ENCODE measurements at regions not wholly inside any gene's neighbourhood (a gene's known extent, or its start where the extent isn't known, plus 50 kb on each side); places are given as distances from the start of the nearest gene placed in this dataset.

DNA sequence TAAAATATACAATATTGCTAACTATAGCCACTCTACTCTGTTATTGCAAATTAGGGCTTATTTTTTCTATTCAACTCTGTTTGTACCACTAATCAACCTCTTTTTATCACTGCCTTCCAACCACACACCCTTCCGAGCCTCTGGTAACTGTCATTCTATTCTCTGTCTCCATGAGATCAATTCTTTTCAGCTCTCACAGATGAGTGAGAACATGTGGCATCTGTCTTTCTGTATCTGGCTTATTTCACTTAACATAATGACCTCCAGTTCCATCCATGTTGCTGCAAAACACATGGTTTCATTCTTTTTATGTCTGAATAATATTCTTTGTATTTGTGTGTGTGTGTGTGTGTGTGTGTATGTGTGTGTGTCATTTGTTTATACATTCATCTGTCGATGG lies 350.1 kb upstream of the DACH1 start:
- DNase-seq, result no peak

DNA sequence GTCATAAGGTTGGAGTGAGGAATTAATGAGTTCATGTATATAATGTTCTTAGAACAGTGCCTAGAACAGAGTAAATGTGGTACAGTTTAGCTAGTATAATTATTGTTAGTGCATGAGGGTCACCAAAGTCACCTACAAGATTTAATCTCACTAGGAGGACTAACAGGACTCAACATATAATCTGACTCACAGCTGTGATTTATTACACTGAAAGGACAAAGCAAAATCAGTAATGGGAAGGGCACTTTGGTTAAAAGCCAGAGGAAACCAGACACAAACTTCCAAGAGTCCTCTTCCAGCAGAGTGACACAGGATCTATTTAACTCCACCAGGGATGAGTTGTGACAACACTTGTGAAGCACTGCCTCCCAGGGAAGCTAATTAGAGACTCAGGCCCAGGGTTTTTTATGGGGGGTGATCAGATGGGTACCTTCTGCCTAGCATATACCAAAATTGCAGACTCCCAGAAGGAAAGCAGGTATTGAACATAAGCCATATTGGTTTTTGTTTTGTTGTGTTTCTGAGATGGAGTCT lies 341.2 kb upstream of the DACH1 start:
- DNase-seq, result no peak

DNA sequence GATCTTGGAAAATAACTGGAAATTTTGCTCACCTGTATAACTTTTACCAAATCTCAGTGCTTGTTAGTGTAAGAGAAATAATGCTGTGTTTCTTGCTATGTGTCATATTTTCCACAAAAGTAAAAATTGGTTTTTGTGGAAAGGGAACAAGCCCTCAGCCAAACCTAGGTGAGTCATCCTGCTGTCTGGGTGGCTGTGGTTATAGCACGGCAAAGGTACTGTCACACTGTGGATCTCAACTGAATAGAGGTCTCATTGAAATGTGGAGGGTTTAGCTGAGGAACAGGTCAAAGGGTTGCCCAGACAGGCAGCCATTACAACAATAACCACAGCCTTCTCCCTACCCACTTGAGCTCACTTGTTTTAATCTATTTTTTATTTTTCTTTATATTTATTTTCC lies 338.8 kb upstream of the DACH1 start:
- DNase-seq, result no peak

DNA sequence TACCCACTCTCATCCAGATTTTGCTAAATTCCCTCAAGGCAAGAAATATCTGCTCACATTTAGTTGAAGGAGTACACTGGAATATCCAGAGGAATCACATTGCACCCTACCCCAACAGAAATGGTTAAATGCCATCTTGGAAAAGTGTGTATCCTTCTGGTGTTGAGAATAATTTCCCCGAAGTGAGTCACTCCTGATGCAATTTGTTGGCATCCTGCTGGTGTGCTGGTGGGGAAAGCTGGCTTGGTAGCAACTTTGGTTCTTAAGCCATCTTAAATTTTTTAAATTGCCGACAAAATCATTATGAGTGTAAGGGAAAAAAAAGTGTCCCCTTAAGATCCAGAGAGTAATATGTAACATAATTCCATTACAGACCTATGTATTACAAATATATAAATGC lies 337.3 kb upstream of the DACH1 start:
- no peak for DNase-seq

DNA sequence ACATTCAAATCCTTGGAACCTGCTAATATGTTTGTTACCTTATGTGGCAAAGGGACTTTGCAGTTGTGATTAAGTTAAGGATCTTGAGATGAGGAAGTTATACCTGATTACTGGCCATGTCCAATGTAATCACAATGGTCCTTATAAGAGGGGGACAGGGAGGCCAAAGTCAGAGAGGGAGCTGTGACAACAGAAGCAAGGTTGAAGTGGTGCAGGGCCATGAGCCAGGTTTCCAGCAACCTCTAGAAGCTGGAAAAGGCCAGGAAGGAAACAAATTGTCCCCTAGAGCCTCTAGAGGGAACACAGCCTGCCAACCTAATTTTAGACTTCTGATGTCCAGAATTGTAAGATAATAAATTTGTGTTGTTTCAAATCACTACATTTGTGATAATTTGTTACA lies 334.7 kb upstream of the DACH1 start:
- DNase-seq, result no peak

DNA sequence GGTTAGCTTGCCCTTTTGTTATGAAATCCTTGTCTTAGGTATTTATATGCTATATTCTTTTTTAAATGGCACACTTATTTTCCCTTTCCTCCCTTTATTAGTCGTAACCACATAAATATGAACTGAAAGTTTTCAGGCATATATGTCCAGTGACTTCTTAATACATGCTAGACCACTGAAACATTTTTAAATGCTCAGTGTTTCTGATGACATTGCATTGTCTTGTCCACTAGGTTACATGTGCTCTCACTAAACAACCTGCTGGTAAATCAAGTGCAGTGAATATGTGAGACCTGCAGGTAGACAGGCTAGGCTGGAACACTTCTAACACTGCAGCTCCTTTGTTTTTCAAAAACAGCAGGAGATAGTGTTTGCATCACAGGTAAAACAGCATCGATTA lies 332.6 kb upstream of the DACH1 start:
- no peak for DNase-seq

DNA sequence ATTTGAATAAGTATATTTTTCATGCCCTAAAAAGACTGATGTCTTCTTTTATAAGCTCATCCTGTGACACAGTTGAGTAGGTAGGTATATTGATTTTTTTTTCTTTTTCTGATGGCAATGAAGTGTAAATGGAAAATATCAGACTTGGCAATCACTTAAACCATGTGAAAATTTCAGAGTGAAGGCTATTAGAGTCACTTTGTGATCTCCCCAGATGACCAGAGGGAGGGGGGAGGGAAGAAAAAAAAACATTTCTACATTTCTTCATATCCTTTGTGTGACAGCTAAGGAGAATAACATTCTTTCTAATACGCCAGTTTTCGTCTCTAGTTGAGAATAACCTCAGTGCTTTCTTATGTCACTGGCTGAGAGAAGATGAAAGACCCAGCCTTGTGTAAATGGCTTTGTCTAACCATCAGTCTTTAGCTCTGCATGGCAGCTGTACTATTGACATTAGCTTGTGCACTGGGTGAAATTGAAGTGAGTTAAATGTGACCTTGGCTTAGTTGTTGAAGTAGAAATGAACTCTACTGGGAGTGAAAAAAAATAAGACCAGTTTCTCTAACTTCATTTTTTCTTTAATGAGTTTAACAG lies 332.1 kb upstream of the DACH1 start:
- no peak for DNase-seq

DNA sequence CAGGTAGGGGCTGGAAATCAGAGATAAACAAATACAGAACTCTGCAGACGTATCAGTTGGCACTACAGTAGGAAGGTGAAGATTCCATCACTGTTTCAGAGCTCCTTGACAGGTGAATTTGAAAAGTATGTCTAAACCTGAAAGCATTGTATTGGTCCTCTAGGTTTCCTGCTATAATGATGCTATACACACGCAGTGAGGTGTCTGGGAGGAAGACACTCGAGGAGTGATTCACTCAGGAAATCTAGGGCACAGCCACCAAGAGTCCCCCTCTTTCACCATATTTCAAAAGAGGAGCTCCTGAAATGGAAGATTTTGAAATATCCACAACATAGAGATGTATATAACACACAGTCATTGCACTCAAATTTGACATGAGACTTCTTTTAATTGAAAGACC lies 331.0 kb upstream of the DACH1 start:
- DNase-seq, result no peak

DNA sequence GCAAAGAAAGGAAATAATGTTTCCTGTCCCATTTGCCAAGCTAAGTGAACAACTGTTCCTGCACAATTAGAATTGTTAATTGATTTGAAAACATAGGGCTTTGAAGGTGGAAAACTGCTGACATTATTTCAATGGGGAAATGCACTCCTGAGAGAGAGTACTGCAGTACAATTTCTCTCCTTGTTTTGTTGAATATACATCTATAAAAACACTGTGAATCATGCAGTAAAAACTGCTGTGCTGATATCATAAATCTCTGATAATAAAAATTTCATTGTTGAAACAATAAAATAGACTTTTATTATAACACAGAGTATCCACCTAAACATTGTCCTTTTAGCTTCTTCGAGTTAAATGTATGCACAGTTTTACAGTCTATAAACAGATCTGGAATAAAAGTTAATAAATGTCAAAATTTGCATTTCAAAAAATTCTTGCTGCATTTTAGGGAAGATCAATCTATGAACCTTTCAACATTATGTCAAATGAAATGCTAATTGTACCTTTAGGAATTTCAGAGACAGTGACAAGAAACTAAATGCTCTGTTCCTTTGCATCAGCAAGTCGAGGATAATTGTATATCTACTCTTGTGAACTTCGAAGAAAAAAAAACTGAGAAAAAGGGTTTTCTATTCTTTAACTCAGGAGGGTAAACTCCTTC lies 328.2 kb upstream of the DACH1 start:
- DNase-seq, result no peak

DNA sequence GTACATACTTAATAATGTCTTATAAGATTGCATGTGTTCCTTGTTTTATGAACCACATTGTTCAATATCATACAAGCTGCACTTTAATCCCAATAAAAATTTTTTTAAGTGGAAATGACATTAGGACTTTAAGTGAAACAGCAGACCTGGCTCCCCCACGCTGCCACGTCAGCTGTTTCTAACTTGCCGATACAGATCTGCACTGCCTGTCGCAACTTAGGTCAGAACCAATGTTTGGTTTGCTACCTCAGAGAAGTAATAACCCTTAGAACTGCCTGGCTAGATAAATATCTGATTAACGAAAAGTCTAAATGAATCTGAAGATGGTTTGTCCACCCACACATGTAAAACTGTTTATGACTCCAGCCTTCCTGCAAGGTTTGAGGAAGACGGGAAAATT lies 327.5 kb upstream of the DACH1 start:
- DNase-seq, result no peak

DNA sequence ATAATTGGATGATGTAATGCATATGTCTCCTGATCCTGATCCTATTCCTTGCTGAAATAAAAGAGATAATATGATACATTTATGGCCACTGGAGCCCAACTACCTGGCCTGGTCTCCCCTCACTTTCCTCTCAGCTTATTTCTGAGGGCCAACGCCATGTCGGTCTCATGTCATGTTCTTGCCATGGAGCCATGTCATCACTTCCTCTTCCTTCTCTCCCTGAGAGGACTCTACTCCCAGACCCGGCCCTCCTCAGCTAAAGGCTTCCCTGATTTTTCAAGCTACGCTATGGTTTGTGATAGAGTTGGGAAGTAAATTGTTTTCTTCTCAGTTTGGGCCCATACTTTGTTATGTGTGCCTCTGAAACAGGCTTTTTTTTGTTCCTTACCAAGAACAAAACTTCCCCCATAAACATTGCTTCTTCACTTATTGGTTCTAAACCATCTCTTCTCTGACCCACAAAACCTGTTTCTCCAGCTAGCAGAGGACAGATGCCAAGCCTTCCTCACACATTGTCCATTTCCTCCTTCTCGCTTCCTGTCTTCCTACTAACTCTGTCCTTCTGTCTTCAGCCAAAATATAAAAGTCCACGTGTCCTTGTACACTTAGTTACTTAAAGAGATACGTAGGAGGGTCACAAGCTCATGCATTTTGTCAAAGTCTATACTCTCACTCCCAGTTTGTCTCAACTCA lies 319.9 kb upstream of the DACH1 start:
- no peak for DNase-seq

DNA sequence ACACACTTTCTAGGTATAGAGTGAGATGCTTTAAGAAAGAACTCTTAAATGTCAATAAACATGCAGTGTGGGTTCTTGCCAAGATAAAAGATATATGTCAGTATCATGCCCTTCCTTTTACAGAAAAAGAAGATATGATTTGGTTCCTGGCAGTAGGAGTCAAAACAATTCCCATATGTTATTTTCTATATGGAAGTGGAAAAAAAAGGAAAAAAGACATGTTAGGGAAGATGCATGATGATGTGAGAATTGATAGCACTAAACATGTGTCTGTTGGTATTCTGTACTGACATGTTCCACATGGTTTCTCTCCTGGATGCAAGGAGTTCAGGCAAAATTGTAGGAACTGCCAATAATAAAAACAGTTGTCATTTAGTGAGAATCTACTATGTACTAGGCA lies 318.8 kb upstream of the DACH1 start:
- no peak for DNase-seq

DNA sequence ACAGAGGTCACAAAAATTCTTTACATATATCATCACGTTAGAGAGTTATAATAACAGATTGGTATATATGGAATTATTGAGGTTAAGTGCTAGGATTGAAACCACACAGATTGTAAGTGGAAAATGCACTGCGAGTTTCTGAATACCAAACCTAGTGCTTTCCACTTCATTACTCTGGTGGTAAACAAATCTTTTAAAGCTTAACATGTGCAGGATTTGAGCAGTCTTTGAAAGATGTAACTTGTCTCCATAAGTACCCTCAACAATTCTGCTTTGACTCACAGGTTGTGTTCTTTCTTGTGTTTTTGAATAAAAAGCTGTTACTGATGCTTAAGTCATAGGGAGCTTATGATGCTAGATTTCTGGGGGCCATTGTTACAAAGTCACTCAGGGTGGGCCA lies 314.7 kb upstream of the DACH1 start:
- DNase-seq, result no peak

DNA sequence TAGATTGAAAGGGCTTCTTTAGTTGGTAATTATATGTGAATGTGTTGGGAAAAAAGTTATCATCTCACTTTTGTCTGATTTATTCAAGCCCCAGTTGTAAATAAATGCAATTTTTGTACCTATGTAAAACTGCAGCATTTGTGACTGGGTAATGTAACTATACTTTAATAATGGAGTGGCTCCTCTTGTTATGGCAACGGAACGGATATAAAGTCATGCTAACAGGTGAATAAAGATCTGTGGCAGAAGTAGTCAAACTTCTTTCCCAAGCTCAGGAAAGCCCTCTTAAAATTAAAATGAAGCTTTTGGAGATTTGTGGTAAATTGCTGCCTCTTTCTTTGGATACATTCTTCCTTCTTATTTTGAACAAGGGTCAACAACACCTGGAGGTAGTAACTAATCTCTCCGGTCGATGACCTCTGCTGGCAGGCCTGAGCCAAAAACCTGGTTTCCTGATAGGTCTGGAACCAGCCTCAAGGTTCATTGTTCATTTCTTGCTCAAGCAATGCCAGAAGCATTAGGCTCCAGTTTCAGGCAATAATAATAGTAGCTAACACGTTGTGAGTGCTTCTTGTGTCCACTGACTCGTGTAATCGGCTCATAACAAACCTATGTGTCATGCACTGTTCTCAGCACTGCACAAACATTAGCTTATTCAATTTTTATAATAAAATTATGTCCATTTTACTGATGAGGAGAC lies 313.4 kb upstream of the DACH1 start:
- DNase-seq, result no peak

DNA sequence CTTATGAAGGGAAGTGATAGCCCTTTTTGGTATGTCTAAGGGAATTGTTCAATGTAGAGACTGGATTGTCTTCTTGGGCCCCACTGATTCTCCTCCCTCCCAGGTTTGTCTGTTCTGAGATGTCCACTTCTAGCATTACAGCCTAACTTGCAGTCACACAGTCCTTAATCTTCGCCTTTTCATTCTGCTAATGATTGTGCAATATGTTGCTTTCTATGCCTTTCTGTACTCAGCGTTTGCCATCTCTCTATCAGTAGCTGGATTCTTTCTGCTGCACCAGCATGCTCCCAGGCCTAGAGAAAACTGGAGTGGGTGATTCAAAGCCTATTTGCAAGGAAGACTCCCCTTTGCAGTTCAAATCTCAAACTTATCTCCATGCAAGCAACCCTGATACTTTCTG lies 307.5 kb upstream of the DACH1 start:
- no peak for DNase-seq

DNA sequence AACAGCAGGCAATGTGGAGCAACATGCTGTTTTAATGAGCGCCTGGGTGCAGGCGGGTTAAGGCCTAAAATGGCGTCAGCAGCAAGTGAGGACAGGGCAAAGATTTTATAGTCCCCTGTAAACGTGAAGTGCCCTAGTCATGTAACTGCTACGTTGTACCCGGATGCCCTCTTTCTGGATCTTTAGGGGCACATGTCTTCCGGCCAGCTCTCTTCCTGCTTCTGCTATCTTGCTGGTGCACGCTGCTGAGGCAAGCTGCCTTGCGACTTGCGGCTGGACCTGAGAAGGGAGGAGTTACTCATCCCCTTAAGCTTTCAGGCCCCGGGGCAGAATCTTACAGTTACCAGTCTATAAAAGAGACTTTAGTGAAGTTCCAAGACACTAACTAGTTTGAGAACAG lies 303.6 kb upstream of the DACH1 start:
- no peak for DNase-seq

DNA sequence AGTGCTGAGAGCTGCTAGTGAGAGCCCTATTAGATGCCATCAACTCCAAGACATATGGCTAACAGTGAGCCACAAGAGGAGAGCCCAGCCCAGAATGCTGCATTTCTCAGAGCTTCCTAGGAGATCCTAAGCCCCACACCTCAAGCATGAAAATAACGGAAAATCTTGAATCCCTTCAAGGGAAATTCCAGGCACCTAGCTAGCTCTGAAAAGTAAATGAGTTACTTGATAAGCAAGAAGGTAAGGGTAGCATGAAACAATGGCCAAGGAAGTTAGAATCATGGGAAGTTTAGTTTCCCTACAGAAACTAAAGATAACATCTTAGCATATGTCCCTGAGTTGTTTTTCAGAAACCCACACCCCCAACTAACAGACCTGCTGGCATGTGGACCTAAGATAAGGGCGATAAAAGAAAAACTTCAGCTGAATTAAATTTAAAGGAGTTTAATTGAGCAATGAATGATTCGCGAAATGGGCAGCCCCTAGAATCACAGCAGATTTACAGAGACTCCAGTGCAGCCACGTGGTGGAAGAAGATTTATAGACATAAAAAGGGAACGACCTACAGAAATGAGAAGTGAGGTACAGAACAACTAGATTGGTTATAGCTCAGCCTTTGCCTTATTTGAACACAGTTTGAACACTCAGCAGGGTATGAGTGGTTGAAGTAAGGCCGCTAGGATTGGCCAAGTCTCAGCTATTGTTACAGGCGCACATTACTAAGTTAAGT lies 301.3 kb upstream of the DACH1 start:
- no peak for DNase-seq

DNA sequence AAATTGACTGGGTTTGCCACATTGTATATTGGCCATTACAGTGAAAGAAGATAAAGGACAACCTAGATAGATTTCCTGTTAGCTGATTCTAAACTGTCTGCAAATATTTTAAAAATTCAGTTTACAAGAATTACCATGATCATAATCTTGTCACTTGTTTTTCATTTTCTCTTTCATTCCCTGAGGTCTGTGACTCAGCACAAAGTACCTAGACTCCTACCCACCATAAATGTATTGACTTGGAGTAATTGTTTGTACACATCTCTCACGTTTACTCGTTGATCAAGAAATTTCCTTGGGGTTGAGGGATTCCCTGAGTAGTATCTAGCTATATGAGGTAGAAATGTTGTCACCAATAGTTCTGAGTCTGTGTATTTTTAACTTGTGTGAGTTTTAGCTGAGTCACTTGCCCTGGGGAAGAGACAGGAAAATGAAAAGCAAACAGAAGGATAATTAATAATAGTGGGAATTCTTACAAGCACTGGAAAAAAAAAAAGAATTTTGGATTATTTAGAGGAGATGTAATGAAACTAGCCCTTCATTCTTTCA lies 299.2 kb upstream of the DACH1 start:
- DNase-seq, result no peak

DNA sequence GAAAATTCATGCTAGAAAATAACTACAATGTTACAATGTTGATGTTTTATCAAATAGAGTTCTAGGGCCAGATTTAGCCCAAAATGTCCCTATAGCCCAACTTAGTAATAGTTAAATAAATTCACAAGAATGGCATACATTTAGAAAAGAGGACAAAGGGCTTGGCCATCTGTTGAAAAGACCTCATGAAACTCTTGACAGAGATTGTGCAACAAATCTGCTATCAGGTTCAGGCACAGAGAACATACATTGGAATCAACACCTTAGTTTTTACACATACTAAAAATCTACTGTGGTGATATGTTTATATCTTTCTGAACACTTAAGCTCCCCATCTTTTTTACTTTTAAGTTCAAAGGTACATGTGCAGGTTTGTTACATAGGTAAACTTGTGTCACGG lies 298.3 kb upstream of the DACH1 start:
- no peak for DNase-seq

DNA sequence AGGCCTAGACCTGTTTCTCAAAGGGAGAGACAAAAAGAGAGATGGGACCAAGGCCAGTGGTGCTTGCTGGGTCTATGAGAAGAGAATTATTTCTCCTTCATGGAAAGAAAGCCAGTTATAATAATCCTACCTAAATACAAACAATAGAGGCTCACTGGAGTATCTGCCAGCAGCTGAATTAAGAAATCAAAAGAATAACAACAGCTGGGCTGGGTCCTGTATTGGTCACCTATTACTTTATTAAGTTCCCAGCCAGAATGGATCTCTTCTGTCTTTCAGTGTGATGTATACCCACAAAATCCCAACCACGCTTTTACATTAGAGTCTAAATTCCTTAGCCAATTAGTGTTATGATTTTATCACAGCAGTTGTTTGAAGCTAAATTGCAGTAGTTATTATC lies 297.8 kb upstream of the DACH1 start:
- DNase-seq, result no peak

DNA sequence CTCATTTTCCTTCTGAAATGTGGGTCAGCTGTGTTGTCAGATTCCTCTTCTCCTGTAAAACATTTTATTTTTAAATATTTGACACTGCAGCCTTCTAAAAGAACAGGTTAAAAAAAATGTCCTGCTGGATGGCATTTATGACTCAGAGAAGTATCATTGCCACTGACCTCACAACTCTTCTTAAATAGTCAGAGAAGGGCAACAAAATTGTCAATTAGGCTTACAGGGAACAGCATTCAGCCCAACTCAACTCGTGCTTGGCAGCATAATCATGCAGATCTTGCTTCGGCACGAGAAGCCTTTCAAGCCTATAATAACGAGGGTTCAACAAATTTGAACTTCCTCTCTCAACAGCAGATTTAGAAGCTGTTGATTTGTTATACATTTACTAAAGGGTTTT lies 296.7 kb upstream of the DACH1 start:
- no peak for DNase-seq

DNA sequence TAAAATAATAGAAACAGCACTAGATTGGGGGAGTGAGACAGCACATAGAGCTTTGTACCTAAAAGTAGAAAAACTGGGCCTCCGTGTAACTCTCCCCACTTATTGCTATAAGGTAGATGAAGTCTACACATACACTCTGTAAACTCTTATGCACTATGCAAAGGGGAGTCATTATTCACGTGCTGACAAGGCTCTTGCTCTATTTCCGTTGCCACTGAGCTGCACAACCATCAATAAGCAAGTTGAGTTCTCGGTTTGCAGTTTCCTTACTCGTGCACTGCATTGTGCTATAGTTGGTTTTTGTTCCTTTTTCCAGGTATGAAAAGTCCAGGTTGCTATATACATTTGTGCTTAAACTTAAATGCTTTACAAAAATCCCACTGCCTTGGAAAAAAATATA lies 294.0 kb upstream of the DACH1 start:
- no peak for DNase-seq

DNA sequence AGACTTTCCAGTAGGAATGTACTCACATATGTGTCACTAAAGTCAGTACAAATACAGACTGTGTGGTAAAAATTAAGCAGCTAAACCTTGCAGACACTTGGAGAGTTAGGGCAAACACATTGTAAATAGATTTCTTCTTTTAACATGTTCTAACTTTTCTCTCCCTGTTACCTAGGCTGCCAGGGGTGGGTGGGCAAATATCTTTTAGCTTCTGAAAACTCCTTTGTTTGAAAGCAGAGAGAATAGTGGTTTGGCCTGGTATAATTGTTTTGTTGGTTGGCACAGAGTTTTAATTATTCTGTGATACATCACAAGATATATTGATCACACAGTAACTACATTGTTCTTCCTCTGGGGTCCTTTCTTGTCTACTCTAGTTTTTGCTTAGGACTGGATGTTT lies 289.8 kb upstream of the DACH1 start:
- DNase-seq, result no peak
